ENCODE measurements at regions not wholly inside any gene's neighbourhood (a gene's known extent, or its start where the extent isn't known, plus 50 kb on each side); places are given as distances from the start of the nearest gene placed in this dataset.

DNA sequence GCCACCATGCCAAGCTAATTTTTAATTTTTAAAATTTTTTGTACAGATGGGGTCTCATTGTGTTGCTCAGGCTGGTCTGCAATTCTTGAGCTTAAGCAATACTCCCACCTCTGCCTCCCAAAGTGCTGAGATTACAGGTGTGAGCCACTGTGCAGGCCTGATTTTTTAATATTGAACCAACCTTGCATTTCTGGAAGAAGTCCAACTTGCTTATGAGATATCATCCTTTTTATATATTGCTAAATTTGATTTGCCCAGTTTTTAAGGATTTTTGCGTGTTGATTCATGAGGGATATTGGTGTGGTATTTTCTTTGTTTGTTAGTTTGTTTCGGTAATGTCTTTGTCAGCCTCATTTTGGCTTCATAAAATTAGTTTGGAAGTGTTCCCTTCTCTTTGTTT, 196.4 kb downstream of the SEC14L1 start:
- FAIRE-seq, result no peak
- no peaks in the 10 kb centered on the region; a peak in 1 of 4 replicates for H3K79me2 ChIP-seq (ENCODE audit: control insufficient read depth in 1 of 2, insufficient read depth in 2 of 2, low read length in 2 of 2)
- H4K8ac ChIP-seq (ENCODE audit: extremely low read depth, insufficient read depth, low read length), result no peak overlapping the region

More for the DNA sequence above, 196.4 kb downstream of the SEC14L1 start:
- WGBS, 2 experiments (ENCODE audit: extremely low coverage in 1 of 2, insufficient coverage in 1 of 2, insufficient read length in 1 of 2, insufficient replicate concordance in 2 of 2, low coverage in 1 of 2, low lambda C conversion rate in 2 of 2, missing lambda C conversion rate in 1 of 2), result 90% methylated on average over 2 of the region's 2 CpGs; no CpG with 5 or more reads in 1 of the 2 experiments
- no peak overlapping the region for H2BK12ac ChIP-seq (ENCODE audit: low read depth, low read length)
- ChIA-PET CTCF (ENCODE audit: partially characterized antibody) (interaction anchor here (1.3 to 1.5 kb wide), 2 partner anchors 9 to 157 kb away, joined by 3 read pairs; no protein-coding TSS in a partner anchor), POLR2A (ENCODE audit: partially characterized antibody) (no interaction called here)
- H3K4ac ChIP-seq (replicated peaks; ENCODE audit: insufficient read length, low read depth, low read length), result no peak overlapping the region
- H3K27ac ChIP-seq (ENCODE audit: low read depth, low read length), result no peak overlapping the region
- no peaks in the 10 kb centered on the region for H3K4me1 ChIP-seq (replicated peaks in 1 of 4; ENCODE audit: control insufficient read depth in 3 of 4, insufficient read depth in 4 of 4, low read length in 3 of 4)
- no peaks in the 10 kb centered on the region for H3K27me3 ChIP-seq (replicated peaks in 1 of 4; ENCODE audit: control insufficient read depth in 3 of 4, extremely low read depth in 1 of 4, insufficient read depth in 3 of 4, low read length in 3 of 4)
- DNase-seq (ENCODE audit: low read depth in 1 of 2, low spot score in 2 of 2), result no peak
- H2BK15ac ChIP-seq (ENCODE audit: low read length), result no peak overlapping the region
- no peak overlapping the region for H2AFZ ChIP-seq (ENCODE audit: low read length)
- no peak overlapping the region for H4K5ac ChIP-seq (ENCODE audit: insufficient read length, low read depth, low read length)
- H3K18ac ChIP-seq (ENCODE audit: extremely low read depth, low read length), result no peak overlapping the region
- H3K9ac ChIP-seq (replicated peaks in 1 of 4; ENCODE audit: extremely low read depth in 1 of 4, low read depth in 3 of 4, low read length in 3 of 4), result no peak overlapping the region
- H3K23ac ChIP-seq (ENCODE audit: insufficient read length), result no peak overlapping the region
- no peaks in the 10 kb centered on the region for H4K20me1 ChIP-seq (replicated peaks in 1 of 2; ENCODE audit: control insufficient read depth in 1 of 2, insufficient read depth in 2 of 2, low read length in 2 of 2)
- no peaks in the 10 kb centered on the region; the same call in 1 of the 2 replicates for H3K23me2 ChIP-seq (ENCODE audit: low read depth, low read length)
- no peak overlapping the region for H3K14ac ChIP-seq (ENCODE audit: insufficient read length)
- no peak overlapping the region for H2BK5ac ChIP-seq (ENCODE audit: low read depth, low read length)
- no peak overlapping the region for H3K4me2 ChIP-seq (ENCODE audit: insufficient read depth in 1 of 2, low read depth in 2 of 2, low read length in 2 of 2)
- no peaks in the 10 kb centered on the region; a peak in 1 of 8 replicates for H3K36me3 ChIP-seq (ENCODE audit: control insufficient read depth in 2 of 4, insufficient read depth in 4 of 4, low read length in 3 of 4)
- no peaks in the 10 kb centered on the region for H3K9me3 ChIP-seq (ENCODE audit: insufficient read depth in 2 of 2, low read depth in 1 of 2, low read length in 1 of 2)
- H3K79me1 ChIP-seq (ENCODE audit: low read depth, low read length), result no peaks in the 10 kb centered on the region
- H2BK120ac ChIP-seq (replicated peaks; ENCODE audit: low read depth, low read length), result no peak overlapping the region
- no peak overlapping the region for H4K91ac ChIP-seq (replicated peaks; ENCODE audit: insufficient read length, low read length)
- no peak overlapping the region for H2BK20ac ChIP-seq (ENCODE audit: low read length)
- H2AK5ac ChIP-seq (ENCODE audit: low read depth, low read length), result no peak overlapping the region
- no peak overlapping the region for H3K56ac ChIP-seq (replicated peaks; ENCODE audit: insufficient read length, low read depth, low read length)
- TF ChIP-seq POLR2A (IDR thresholded peaks at IDR 0.05; ENCODE audit: control extremely low read depth in 1 of 2, low read depth in 2 of 2, low read length in 2 of 2) (no peak), JUN (IDR thresholded peaks at IDR 0.05; ENCODE audit: low read depth, low read length) (no peak), BACH1 (IDR thresholded peaks at IDR 0.05; ENCODE audit: low read length) (no peak), PHF8 (conservative IDR thresholded peaks at IDR 0.05; ENCODE audit: low read depth, low read length) (no peak), GTF2F1 (IDR thresholded peaks at IDR 0.05; ENCODE audit: borderline replicate concordance, low read depth, low read length) (no peak), CHD2 (IDR thresholded peaks at IDR 0.05; ENCODE audit: low read length) (no peak), BRCA1 (IDR thresholded peaks at IDR 0.05; ENCODE audit: low read depth, low read length) (no peak), SIRT6 (IDR thresholded peaks at IDR 0.05; ENCODE audit: low read length) (no peak), JUND (IDR thresholded peaks at IDR 0.05; ENCODE audit: low read length) (no peak), KDM1A (IDR thresholded peaks at IDR 0.05; ENCODE audit: borderline replicate concordance, low read length) (no peak)
- TF ChIP-seq, protein P1, sequence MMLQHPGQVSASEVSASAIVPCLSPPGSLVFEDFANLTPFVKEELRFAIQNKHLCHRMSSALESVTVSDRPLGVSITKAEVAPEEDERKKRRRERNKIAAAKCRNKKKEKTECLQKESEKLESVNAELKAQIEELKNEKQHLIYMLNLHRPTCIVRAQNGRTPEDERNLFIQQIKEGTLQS (IDR thresholded peaks at IDR 0.05; ENCODE audit: insufficient read depth, low read depth, low read length), result no peak
- TF ChIP-seq, protein P2, sequence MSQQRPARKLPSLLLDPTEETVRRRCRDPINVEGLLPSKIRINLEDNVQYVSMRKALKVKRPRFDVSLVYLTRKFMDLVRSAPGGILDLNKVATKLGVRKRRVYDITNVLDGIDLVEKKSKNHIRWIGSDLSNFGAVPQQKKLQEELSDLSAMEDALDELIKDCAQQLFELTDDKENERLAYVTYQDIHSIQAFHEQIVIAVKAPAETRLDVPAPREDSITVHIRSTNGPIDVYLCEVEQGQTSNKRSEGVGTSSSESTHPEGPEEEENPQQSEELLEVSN (IDR thresholded peaks at IDR 0.05), result no peak
- H3K4me3 ChIP-seq (ENCODE audit: extremely low read depth in 1 of 4, insufficient read depth in 2 of 4, low read depth in 3 of 4, low read length in 4 of 4), result no peak overlapping the region
